ENCODE measurements at regions not wholly inside any gene's neighbourhood (a gene's known extent, or its start where the extent isn't known, plus 50 kb on each side); places are given as distances from the start of the nearest gene placed in this dataset.

DNA sequence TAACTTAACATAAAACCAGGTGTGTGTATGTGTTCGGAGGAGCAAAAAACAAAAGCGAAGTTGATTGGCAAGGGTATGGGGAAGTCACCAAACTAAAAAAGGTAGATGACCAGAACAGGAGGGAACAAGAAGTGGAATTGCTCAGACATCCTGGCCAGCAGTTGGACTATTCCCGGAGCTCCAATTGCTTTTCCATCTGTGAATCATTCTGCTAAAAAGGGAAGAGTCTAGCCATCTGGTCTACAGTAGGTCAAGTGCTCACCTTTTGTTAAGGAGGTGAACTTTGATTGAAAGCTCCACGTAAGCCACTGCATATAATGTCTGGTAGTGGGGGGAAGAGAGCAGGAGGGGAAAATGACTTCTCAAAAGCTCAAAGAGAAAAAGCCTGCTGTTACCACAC is 50.0 kb upstream of the BET1 start:
- no peak for DNase-seq (ENCODE audit: low read depth in 2 of 2)

DNA sequence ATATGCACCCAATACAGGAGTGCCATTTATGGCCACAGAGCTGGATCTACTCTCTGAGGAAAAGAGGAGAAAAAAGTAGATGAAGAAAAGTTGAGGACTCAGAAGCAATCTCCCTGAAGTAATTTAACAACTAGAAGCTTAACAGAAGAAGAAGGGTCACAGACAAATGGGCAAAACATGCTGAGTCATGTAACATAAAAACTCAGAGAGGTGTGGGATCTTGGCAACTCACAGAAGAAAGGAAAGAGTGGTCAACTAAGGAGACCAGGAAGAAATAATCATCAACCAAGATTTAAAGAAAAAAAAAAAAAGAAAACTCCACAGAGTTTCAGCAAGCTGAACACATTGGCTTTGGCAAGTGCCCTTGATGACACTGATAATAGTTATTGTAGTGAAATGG is 51.8 kb upstream of the BET1 start:
- DNase-seq (ENCODE audit: low read depth in 2 of 2) = no peak

DNA sequence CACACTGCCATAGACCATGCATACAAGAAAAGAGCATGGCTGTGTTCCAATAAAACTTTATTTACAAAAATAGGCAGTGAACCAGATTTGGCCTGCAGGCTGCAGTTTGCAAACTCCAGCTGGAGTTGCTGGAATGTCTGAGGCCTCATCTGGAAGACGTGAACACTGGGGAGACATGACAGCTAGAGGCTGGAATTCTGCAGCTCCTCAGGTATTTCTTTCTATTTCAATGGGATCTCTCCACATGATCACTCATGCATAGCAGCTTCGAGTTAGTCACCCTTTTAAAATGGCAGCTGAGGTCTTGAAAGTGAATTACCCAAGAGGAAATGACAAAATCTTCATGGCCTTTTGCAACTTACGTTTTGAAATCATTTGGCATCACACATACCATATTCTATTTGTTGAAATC is 52.6 kb upstream of the BET1 start:
- no peak for DNase-seq (ENCODE audit: low read depth in 2 of 2)

DNA sequence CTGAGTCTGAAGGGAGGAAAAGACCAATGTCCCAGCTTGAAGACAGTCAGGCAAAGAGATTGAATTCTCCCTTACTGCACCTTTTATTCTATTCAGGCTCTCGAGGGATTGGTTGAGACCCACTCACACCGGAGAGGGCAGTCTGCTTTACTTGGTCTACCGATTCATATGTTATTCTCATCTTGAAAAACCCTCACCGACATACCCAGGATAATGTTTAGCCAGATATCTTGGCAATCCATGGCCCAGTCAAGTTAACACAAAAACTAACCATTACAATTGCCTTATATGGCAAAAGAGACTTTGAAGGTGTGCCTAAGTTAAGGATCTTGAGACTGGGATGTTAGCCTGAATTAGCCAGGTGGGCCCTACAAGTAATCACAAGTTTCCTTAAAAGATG is 53.8 kb upstream of the BET1 start:
- no peak for DNase-seq (ENCODE audit: low read depth in 2 of 2)

DNA sequence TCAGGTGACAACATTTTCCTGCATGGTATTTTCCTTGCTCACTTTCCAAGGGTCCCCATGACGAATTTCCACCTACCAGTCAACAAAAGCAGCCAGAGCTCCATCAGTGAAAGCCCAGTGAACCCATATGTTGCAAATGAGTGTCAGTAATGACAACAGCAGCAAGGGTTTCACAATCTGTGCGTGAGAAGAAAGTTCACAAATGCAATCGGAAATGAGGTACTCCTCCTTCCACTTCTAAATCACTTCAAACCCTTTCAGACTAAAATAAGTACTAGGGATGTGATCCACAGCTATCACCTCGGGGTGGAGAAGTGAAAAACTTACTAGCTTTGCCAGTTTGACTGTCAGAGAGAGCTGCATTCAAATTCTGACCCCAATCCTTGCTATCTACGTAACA is 55.6 kb upstream of the BET1 start:
- no peak for DNase-seq (ENCODE audit: low read depth in 2 of 2)

DNA sequence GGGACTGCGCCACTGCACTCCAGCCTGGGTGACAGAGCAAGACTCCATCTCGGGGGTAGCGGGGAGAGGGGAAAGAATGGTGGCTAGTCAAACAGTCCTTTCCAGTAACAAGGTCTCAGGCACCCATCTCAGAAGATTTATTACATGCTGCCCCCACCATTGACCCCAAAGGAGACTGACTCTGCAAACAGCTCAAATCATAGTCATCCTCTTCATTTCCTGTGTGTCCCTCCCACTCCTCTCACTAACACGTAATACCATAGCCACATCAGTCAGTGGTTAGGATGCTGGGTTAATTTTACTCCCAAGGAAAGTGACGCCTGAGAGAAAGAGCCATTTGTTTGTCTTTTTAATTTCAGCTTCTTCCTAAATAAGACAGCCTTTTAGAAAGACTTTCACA is 56.6 kb upstream of the BET1 start:
- DNase-seq (ENCODE audit: low read depth in 2 of 2) = no peak

DNA sequence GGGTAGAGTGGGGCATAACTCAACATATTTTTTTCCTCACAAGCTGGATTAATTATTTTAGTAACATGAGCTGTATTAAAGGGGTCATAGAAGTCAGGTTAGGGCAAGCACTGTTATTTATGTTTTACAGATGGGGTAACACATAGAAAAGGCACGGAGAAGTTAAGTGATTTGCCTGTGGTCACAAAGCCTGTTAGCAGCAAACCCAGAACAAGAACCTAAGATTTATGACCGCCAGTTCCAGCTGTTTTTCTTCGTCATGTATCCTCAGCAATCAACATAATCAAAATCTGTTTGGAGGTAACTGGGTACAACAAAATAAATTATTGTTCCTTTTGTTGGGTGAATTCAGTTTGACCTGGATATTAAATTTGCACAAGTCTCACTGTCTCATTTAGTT is 57.2 kb upstream of the BET1 start:
- DNase-seq (ENCODE audit: low read depth in 2 of 2) = no peak

DNA sequence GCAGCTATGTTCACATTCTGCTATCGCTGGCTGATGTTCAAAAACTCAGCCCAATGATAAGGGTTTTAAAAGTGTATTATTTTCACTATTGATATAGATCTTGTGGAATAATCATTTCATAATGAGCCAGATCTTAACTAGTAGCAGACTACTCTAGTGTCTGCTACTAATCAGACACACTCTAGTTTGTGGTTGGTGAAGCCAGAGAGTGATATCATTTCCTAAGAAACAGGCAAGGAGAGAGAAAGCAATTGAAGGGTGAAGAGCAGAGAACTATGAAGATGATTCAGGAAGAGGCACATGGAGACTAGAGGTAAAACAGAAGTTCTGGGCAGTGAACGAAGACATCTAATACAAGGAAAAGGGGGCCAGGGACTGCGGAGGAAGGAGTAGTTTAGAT is 58.2 kb upstream of the BET1 start:
- DNase-seq (ENCODE audit: low read depth in 2 of 2) = no peak

DNA sequence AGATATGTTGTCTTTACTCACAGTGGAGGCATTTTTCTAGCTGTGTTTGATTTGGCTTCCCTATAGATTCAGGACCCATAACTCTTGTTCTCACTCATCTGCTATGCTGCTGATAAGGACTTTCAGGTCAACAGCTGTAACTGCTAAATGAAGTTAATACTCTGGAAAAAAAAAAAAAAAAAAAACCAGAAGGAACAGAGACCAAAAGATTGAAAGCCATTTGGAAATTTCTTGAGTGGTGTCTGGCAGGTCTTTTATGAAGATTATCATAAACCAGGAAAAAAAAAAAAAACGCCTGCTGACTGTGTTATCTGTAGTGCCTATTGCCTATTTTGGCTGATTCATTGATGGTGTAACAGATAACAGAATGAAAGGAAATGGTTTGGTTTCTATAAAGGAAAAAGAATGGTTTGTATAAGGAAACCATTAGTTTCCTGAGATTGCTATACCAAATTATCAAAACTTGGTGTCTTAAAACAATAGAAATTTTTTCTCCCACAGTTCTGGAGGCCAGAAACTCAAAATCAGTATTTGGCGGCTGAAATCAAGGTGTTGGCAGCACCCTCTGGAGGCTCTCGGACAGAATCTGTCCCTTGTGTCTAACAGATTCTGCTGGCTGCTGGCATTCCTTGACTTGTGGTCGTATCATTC is 60.5 kb upstream of the BET1 start:
- peak; percentile 56 to 87 for DNase-seq (ENCODE audit: low read depth in 2 of 2)

DNA sequence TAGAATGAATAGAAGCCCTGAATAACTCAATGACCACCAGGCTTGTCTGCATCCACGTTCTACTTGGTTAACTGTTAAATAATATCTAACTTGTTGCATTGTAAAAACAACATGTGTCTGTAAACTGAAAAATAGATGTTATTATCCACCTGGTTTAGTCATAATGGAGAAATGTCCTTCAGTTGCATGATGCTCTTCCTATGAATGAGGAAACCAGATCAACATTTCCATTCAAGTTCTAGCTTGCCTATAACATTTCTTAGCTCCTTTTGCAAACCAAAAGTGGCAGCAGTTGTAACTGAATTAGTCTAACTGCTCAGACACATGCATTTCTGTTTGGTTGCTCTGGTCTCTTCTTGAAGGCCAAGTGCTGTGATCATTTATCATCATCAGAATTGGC is 62.9 kb upstream of the BET1 start:
- DNase-seq (ENCODE audit: low read depth in 2 of 2) = no peak

DNA sequence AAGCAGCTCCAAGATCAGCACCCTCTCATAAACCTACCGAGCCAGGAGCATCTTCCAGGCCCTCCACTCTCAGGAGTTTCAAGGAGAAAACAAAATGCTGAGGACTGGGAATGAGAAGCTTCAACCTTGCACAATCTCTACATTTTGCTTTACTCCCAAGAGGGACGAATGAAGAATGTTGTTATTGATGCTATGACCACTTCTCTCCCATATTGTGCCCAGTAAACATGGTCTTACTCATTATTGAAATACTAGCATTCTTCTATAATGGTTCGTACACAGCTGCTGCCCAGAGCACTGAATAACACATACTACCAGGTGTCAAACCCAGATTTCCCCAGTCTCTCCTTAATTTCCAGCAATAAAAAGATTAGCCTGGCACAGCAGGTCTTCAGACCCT is 63.4 kb upstream of the BET1 start:
- DNase-seq (ENCODE audit: low read depth in 2 of 2) = no peak

DNA sequence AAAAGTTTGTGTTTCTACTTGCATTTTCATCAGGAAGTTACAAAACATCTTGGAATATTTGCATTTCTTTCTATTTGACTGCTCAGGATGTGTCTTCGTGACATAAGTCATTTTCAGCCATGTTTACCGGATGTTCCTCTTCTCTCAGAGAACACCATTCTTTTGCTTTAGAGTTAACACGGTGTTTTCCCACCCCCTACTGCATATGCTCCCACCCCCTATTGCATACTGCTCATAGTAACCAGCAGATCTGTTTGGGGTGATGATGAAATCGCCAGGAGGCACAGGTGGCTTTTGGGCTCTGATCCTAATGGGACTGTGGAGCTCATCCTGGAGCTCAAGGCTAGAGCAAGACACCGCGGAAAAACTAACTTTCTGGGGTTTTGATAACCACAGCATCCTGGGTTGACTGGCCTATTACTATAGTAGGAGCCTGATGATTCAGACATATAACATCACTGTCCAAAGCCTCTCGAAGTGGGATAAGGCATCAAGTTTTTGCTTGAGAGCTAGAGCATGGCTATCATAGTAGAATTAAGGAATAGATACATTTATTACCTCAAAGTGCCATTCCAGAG is 65.1 kb upstream of the BET1 start:
- DNase-seq (ENCODE audit: low read depth in 2 of 2) = no peak

DNA sequence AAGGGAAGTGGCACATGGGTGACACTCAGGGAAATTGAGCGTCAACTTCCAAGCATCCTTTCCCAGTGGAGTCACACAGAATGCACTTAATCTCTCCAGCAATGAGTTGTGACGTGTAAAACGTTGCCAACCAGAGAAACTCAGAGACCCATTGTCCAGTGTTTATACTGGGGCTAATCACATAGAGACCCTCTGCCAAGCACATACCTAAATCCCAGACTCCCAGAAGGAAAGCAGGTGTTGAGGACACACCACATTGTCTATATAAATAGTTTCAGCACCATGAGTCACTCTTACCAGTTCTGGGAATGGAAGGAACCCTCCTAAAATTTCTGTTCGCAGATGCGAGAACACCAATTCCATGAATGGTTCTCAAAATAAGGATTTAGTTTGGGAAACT is 76.4 kb upstream of the BET1 start:
- DNase-seq (ENCODE audit: low read depth in 2 of 2) = no peak

DNA sequence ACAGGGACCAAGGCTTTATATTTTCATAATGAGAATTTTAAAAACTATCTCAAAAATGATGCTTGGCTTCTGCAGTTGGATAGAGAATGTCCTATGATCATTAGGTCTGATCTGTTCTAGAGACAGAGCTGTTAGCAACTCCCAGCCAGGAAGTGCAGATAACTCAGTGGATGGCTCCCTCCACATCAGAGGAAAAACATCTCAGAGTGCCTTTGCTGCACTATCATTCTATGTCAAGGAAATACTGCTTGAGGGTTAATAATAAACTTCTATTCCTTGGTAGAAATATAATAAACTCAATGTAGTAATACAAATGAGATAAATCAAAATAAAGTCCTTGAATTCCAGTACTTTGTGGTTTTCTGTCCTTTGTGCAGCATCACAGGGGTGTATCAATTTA is 78.0 kb upstream of the BET1 start:
- no peak for DNase-seq (ENCODE audit: low read depth in 2 of 2)

DNA sequence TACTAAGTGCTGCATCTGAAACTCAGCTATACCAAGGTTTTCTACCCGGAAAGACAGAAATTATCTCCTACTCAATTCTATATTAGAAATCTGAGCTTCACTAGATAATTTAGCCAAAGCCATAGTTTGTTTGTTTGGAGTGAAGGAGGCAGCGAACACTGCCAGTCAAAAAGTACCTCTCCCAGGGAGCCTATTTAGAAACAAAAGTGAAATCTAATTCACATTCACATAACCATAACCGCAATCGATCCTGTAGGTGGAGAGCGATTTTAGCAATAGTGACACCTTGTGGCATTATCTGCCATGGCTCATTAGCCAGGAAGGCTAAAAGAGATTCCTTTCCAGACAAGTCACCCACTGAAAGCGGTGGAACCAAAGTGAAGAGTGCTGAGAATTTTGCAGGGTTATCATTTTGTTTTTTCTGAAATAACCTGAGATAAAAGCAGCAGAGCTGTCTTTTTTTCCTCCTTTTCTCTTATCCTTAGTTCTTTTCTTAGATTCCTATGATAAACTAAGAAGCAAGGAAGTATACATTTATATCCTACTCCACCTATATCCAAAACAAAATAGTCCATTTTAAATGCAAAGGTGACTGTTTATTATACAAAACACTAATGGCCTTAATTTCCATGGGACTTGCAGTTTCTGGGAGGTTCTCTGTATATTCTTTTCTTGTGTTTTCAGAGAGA is 83.7 kb upstream of the BET1 start:
- peak; percentile 74 to 78 for DNase-seq (ENCODE audit: low read depth in 2 of 2)

DNA sequence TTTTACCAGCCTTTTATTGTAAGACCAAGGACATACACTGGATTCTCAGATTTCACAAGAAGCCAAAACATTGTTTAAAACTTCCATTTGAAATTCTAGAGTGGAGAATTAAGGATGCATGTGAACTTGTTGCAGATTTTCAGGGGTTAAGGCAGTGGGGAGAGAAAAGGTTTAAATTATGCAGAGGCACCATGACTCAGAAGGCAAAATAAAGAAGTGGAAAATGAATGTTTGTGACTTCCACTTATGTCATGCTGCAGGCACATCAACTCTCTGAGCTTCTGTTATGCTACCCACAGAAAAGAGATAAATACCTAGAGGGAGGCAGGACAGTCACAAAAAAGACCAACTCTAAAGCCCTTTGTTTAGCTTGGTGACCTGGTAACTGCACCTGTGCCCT is 84.4 kb upstream of the BET1 start:
- peak in 1 of 2 donors; percentile 7 for DNase-seq (ENCODE audit: low read depth in 2 of 2)

DNA sequence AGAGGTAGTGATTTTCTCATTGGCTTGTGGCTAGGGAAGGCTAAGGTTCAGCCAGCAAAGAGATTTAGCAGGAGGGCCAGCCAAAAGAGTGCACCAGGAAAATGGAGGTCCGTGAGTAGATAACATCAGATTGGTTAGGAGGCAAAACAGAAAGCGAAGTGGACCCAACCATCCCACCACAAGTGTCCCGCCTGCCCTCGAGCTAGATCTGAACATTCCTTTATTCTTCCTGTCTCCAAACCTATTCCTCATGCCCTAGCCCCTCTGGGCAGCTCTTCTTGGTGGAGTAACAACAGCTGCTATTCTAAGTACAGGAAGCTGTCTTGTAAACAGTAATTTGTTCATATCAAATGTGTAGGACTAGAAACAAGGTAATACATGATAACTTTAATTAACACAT is 85.7 kb upstream of the BET1 start:
- DNase-seq (ENCODE audit: low read depth in 2 of 2) = no peak

DNA sequence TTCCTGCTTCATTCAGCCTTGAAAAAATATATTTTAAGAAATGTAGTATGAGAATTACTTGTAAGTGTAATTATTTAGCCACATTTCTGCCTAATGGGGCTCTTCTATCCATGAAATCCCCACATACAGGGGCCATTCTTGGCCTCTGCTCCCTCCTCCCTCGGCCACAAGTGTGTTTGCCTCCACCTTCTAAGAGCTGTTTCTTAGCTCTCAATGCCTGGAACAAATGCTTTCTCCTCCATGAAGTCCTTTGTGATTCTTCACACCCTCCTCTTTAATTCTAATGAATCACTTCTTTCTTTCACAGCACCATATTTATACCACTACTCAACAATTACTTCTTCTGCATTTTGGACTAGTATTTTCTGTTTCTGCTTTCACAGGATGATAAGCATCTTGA is 88.8 kb upstream of the BET1 start:
- DNase-seq (ENCODE audit: low read depth in 2 of 2) = no peak

DNA sequence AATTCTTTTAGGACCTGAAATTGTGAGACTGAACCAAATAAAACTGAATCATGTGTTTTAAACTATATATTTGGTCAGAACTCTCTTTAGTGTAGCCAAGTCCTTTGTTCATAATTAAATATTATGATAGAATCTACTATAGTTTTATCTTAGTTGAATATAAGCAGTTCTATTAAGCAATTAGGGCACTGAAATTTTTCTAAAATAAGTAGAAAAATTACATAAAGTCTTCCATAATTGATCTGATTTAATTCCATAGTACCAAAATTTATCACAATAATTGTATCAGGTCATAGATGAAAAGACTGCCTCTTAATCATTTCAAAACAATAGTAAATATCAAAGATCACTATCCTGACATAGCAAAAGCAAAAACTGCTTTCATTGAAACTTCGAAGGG is 90.1 kb upstream of the BET1 start:
- DNase-seq (ENCODE audit: low read depth in 2 of 2) = no peak

DNA sequence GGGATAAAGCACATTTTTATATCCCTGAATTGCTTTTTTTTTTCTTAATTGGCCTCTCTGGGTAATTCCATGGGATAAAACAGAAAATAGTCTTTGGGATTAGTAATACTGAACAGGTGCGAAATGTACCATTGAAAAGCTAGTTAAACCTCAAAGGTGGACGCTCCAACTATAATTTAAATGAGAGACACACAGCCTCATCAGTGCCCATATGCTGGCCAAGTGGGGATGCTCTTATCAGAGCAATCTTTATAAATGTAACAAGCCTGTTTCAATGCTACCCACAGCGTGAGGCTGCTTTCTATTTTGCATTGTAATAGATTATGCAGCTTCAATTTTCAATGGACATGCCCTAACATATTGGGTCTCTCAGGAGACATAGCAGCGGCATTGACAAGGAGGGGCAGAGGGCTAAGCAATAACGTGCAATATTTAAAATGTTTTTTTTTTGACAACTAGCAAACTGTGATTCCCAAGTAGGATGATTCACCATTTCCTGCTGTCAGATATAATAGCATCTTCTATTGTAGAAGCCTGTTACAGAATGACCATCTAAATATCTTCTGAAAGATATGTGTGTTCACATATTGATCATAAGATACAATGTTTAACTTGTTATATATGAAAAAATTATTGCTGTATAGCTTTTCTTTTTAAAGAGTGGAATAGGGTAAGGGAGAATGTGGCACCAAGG is 91.3 kb upstream of the BET1 start:
- peak; percentile 10 to 12 for DNase-seq (ENCODE audit: low read depth in 2 of 2)

DNA sequence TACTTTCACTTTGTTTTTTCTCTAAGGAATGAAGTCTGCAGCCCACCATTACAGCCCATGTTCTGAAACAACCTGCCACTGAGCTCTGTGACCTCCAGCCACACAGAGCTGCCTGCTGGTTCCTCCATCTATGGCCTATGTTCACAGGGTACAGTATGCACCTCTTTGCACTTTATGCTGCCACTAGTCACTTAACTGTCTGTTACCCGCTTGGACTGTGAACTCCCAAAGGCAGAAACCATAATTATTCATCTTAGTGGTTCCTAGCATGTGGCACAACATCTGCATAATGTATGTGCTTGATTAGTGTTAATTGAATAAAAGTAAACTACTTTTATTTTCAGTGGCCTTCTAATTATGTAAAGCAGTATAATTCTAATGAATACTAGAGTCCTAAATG is 95.5 kb upstream of the BET1 start:
- DNase-seq (ENCODE audit: low read depth in 2 of 2) = no peak

DNA sequence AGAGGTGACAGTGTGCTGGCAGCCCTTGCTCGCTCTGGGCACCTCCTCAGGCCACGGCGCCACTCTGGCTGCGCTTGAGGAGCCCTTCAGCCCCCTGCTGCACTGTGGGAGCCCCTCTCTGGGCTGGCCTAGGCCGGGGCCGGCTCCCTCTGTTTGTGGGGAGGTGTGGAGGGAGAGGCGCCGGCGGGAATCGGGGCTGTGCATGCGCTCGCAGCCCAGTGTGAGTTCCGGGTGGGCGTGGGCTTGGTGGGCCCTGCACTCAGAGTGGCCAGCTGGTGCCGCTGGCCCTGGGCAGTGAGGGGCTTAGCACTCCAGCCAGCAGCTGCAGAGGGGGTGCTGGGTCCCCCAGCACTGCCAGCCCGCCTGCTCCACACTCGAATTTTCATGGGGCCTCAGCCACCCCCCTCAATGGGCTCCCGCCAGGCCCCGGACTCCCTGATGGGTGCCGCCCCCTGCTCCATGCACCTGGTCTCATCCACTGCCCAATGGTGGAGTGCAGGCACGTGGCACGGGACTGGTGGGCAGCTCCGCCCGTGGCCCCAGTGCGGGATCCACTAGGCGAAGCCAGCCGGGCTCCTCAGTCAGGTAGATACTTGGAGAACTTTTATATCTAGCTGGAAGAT is 96.7 kb upstream of the BET1 start:
- DNase-seq (ENCODE audit: low read depth in 2 of 2) = no peak

Measured in dermis microvascular lymphatic vessel endothelial cell (primary cell).